Glutamatergic neuron (in vitro differentiated cells): ENCODE measurements at regions not wholly inside any gene's neighbourhood (a gene's known extent, or its start where the extent isn't known, plus 50 kb on each side); places are given as distances from the start of the nearest gene placed in this dataset.

Experiments
- DNase-seq: peaks from one replicate; pipeline ENCODE4 v3.0.0; 2022
- H3K27ac Mint-ChIP-seq: one replicate; pipeline ENCODE4 v1.8.0; 2020; ENCODE audit warnings: mild to moderate bottlenecking, mixed read lengths, inconsistent platforms; ENCODE audit not compliant: unreplicated experiment
- H3K27me3 Mint-ChIP-seq: one replicate; pipeline ENCODE4 v1.8.0; 2020; ENCODE audit warnings: mild to moderate bottlenecking, moderate library complexity, mixed read lengths, inconsistent platforms; ENCODE audit not compliant: unreplicated experiment
- H3K36me3 Mint-ChIP-seq: one replicate; pipeline ENCODE4 v1.8.0; 2020; ENCODE audit warnings: mild to moderate bottlenecking, mixed read lengths, inconsistent platforms; ENCODE audit not compliant: unreplicated experiment
- H3K4me1 Mint-ChIP-seq: one replicate; pipeline ENCODE4 v1.8.0; 2020; ENCODE audit warnings: mild to moderate bottlenecking, low read depth, mixed read lengths, inconsistent platforms; ENCODE audit not compliant: unreplicated experiment
- H3K4me3 Mint-ChIP-seq: one replicate; pipeline ENCODE4 v1.8.0; 2020; ENCODE audit warnings: mild to moderate bottlenecking, mixed read lengths, inconsistent platforms; ENCODE audit not compliant: unreplicated experiment
- H3K9me3 Mint-ChIP-seq: one replicate; pipeline ENCODE4 v1.8.0; 2020; ENCODE audit warnings: mild to moderate bottlenecking, moderate library complexity, mixed read lengths, inconsistent platforms; ENCODE audit not compliant: unreplicated experiment
- CTCF ChIP-seq: fragments of 200-600 bp; sonication (generic); IDR thresholded peaks from one replicate; pipeline ENCODE4 v1.5.0; 2021; ENCODE audit not compliant: partially characterized antibody, unreplicated experiment

GRCh38 chr3:18618723-18619122, 193.6 kb upstream of the SATB1 start:
- no peak for DNase-seq
- no peaks in the 10 kb centered on the region for H3K36me3 Mint-ChIP-seq
- H3K27me3 Mint-ChIP-seq = no peaks in the 10 kb centered on the region
- H3K4me3 Mint-ChIP-seq = no peak overlapping the region
- no peaks in the 10 kb centered on the region for H3K4me1 Mint-ChIP-seq
- no peaks in the 10 kb centered on the region for H3K9me3 Mint-ChIP-seq
- no peak overlapping the region for H3K27ac Mint-ChIP-seq
- no peak for TF ChIP-seq CTCF

DNA sequence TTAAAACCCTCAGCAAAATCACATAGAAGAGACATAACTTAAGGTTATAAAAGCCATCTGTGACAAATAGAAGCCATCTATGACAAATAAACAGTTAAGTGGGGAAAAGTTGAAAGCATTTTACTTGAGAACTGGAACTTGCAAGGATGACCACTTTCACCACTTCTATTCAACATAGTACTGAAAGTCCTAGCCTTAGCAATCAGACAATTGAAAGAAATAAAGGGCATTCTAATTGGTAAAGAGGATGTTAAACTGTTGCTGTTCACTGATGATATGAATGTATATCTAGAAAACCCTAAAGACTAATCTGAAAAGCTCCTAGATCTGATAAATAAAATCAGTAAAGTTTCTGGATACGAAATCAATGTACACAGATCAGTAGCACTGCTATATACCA, 186.9 kb upstream of the SATB1 start:
- no peak for DNase-seq
- Mint-ChIP-seq H3K27ac (no peak overlapping the region), H3K4me1 (no peaks in the 10 kb centered on the region), H3K9me3 (peaks cover 4% of the 10 kb centered on the region), H3K27me3 (peaks cover 4% of the 10 kb centered on the region), H3K36me3 (no peaks in the 10 kb centered on the region), H3K4me3 (no peak overlapping the region)
- TF ChIP-seq CTCF = no peak

GRCh38 chr3:18609187-18609586, 184.0 kb upstream of the SATB1 start:
- H3K4me3 Mint-ChIP-seq = no peak overlapping the region
- H3K9me3 Mint-ChIP-seq = peaks cover 4% of the 10 kb centered on the region

DNA sequence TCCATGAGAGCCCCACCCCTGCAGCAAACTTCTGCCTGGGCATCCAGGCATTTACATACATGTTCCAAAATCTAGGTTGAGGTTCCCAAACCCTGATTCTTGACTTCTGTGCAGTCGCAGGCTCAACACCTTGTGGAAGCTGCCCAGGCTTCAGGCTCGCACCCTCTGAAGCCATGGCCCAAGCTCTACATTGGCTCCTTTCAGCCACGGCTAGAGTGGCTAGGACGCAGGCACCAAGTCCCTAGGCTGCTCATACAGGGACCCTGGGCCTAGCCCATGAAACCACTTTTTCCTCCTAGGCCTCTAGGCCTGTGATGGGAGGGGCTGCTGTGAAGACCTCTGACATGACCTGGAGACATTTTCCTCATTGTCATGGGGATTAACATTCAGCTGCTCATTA, 172.8 kb upstream of the SATB1 start:
- Mint-ChIP-seq H3K27me3 (peaks cover 5% of the 10 kb centered on the region), H3K4me1 (no peaks in the 10 kb centered on the region), H3K36me3 (no peaks in the 10 kb centered on the region), H3K4me3 (no peak overlapping the region), H3K9me3 (no peaks in the 10 kb centered on the region), H3K27ac (no peak overlapping the region)
- no peak for TF ChIP-seq CTCF
- DNase-seq = no peak

More at GRCh38 chr3:18609187-18609586, 184.0 kb upstream of the SATB1 start:
- no peaks in the 10 kb centered on the region for H3K36me3 Mint-ChIP-seq
- no peak overlapping the region for H3K27ac Mint-ChIP-seq
- no peak for TF ChIP-seq CTCF
- H3K27me3 Mint-ChIP-seq = peaks cover 4% of the 10 kb centered on the region
- H3K4me1 Mint-ChIP-seq = no peaks in the 10 kb centered on the region
- no peak for DNase-seq

DNA sequence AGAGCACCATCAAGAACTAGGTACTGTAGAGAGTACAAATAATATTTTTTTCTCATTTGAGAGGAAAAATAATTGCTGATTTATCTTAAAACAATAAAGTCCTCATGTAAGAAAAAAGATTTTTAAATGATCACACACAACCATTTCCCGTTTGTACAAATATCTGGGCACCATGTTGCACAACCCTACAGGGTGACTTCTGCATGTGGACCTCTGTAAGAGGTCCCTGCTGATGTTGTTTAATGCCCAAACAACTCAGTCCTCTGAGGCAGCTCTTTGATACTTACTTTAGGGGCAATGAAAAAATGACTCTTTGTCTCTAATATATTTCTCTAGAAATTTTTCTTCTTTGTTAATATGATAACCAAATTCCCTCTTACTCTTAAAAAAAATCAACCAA, 168.1 kb upstream of the SATB1 start:
- no peaks in the 10 kb centered on the region for H3K9me3 Mint-ChIP-seq

More for the DNA sequence above, 168.1 kb upstream of the SATB1 start:
- Mint-ChIP-seq H3K36me3 (no peaks in the 10 kb centered on the region), H3K4me1 (no peaks in the 10 kb centered on the region), H3K27me3 (peaks cover 2% of the 10 kb centered on the region), H3K27ac (no peak overlapping the region), H3K4me3 (no peak overlapping the region)
- TF ChIP-seq CTCF = no peak
- DNase-seq = no peak
